GM21447 (cell line): ENCODE measurements at regions not wholly inside any gene's neighbourhood (a gene's known extent, or its start where the extent isn't known, plus 50 kb on each side); places are given as distances from the start of the nearest gene placed in this dataset.

Source experiments
- ATAC-seq: cut with Tn5 transposase; IDR thresholded peaks from one replicate; pipeline ENCODE4 v1.9.1; 2021; ENCODE audit not compliant: unreplicated experiment

- no peak for ATAC-seq
Measured at GRCh38 chr4:181468451-181468850, 774.8 kb upstream of the TENM3 start.

GRCh38 chr4:181470306-181470705 is 772.9 kb upstream of the TENM3 start:
- no peak for ATAC-seq

- no peak for ATAC-seq
Measured at GRCh38 chr4:181475359-181475758, 767.8 kb upstream of the TENM3 start.

- no peak for ATAC-seq
Measured at GRCh38 chr4:181475781-181476507, 767.3 kb upstream of the TENM3 start.

GRCh38 chr4:181476508-181476890 is 766.7 kb upstream of the TENM3 start:
- no peak for ATAC-seq

GRCh38 chr4:181477591-181477990 is 765.6 kb upstream of the TENM3 start:
- no peak for ATAC-seq

- ATAC-seq, result no peak
Measured at GRCh38 chr4:181478656-181479055, 764.5 kb upstream of the TENM3 start.

GRCh38 chr4:181479141-181479540 is 764.1 kb upstream of the TENM3 start:
- ATAC-seq, result no peak

- ATAC-seq, result no peak
Measured at GRCh38 chr4:181484396-181484795, 758.8 kb upstream of the TENM3 start.

GRCh38 chr4:181488926-181489325 is 754.3 kb upstream of the TENM3 start:
- ATAC-seq, result no peak

- ATAC-seq, result no peak
Measured at GRCh38 chr4:181498148-181498547, 745.1 kb upstream of the TENM3 start.

- ATAC-seq, result no peak
Measured at GRCh38 chr4:181502611-181503010, 740.6 kb upstream of the TENM3 start.

GRCh38 chr4:181503687-181504390 is 739.4 kb upstream of the TENM3 start:
- ATAC-seq, result no peak

- no peak for ATAC-seq
Measured at GRCh38 chr4:181504924-181505323, 738.3 kb upstream of the TENM3 start.

- ATAC-seq, result no peak
Measured at GRCh38 chr4:181507180-181507835, 735.9 kb upstream of the TENM3 start.

- no peak for ATAC-seq
Measured at GRCh38 chr4:181507938-181508337, 735.3 kb upstream of the TENM3 start.

- no peak for ATAC-seq
Measured at GRCh38 chr4:181508601-181509000, 734.6 kb upstream of the TENM3 start.

- ATAC-seq, result no peak
Measured at GRCh38 chr4:181509073-181509472, 734.1 kb upstream of the TENM3 start.

GRCh38 chr4:181517491-181517890 is 725.7 kb upstream of the TENM3 start:
- ATAC-seq, result no peak

- ATAC-seq, result no peak
Measured at GRCh38 chr4:181520790-181521189, 722.4 kb upstream of the TENM3 start.

GRCh38 chr4:181523973-181524372 is 719.2 kb upstream of the TENM3 start:
- ATAC-seq, result no peak

GRCh38 chr4:181524499-181524898 is 718.7 kb upstream of the TENM3 start:
- no peak for ATAC-seq
